Stimulated activated naive CD4-positive, alpha-beta T cell (primary cell): ENCODE measurements at regions not wholly inside any gene's neighbourhood (a gene's known extent, or its start where the extent isn't known, plus 50 kb on each side); places are given as distances from the start of the nearest gene placed in this dataset.
"Not testable (repeated sequence)": the region's sequence is repeated elsewhere in the genome, so short reads cannot be mapped to it uniquely, and the experiment has no call there.

Experiments
- DNase-seq, 6 experiments: peaks; one replicate each; lab custom pipeline; 2025; lab: John Stamatoyannopoulos, UW

DNA sequence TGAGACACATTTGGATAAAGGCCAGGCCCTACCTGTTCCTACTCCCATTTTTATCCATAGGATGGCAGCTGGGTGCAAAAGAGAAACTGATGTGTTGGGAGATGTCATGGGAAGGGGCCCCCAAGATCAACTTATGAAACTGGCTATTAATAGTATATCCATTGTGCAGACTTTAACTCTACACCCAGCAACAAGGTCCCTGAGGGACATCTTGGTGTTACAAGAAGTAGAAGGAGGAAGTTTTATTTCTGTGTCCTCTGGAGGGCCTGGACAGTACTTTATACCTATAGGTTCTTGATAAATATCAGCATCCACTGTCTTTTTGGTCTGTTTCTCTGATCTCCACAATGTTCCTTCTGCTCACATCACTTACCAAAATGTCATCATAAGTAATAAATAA, 84.6 kb downstream of the BTG1 start:
- no peak for DNase-seq

DNA sequence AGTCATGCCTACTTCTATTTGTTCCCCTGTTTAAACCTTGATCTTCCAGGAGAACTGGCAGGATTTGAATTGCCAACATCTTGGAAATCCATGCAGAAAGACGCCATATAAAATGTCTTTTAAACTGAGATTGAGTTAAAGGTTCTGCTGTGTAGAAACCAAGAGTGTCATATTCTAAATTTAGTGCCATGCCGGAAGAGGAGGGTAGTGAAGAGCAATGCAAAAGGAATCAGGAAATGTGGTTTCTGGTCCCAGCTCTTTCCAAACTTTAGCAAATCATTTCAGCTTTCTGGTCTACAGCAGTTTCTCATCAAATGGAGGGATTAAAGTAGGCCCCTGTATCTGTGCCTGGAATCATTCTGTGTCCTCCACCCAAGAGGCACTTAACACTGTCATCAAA, 85.7 kb downstream of the BTG1 start:
- no peak for DNase-seq

DNA sequence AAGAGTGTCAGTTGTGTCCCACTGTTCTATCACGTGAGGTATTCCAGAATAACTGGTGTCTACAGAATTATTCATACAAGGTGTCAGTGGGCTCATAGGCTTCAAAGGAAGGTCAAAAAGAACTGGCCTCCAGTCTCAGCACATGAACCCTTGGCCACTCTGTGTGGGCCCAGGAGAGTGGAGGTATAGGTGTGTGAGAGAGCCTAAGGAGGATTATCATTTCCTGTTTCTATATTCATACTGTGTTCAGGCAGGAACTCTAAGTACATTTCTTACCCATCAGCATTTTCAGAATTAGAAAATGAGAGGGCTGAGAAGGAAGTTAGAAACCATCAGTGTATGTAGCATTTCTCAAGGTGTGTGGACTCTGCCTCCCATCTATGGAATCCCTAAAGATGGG, 87.0 kb downstream of the BTG1 start:
- DNase-seq = peak in 3 of 6 experiments; percentile 14 to 48 (median 37)

DNA sequence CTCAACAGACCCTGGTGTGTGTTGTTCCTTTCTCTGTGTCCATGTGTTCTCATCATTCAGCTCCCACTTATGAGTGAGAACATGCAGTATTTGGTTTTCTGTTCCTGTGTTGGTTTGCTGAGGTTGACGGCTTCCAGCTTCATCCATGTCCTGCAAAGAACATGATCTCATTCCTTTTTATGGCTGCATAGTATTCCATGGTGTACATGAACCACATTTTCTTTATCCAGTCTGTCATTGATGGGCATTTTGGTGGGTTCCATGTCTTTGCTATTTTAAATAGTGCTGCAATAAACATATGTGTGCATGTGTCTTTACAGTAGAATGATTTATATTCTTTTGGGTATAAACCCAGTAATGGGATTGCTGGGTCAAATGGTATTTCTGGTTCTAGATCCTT, 88.9 kb downstream of the BTG1 start:
- not testable (repeated sequence) for DNase-seq

DNA sequence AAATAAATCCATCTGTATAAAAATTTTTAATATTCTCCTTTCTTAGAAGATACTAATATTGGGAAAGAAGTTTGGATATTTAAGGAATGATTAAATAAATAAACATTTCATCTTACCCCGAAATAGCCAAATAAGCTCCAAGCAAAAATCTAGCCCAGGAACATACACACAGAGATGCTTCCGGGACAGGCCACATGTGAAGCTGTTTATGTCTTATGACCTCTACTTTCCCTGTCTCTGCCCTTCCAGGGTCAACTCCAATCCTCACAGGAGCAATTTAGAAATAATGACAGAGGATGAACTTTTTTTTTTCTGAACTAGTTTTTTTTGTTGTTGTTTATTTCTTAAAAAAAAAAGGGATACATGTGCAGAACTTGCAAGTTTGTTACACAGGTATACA, 89.4 kb downstream of the BTG1 start:
- no peak for DNase-seq

DNA sequence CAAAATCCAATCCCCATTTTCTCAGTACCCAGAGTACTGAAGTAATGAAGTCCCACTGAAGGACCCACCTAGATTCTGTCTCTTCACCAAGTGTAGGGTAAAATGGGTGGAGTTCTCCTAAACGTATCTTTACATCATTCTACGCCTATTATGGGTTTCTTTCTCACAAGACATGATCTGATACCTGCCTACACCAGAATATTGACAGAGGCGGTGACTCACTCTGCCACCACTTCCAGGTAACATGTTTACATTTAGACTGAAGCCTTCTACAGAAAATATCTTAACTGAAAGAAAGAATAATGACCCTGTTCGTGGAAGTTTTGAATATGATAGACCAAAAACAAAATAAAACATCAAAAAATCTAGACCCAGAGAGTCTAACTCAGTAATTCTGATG, 89.8 kb downstream of the BTG1 start:
- DNase-seq = peak; percentile 5 to 74 (median 54)

DNA sequence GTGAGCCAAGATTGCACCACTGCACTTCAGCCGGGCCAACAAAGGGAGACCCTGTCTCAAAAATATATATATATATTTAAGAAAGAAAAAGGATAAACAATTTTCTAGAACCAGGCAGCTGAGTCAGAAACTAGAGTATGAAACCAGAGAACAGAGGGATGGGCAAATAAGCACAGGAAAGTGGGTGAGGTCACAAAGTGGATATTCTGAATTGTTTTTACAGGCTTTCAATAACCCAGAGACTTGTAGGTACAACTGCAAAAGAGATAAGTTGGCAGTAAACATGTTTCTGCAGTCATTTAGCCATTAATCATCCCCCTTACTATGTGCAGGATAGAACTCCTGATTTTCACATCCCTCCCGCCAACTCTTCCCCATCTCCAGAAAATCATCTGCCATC, 94.2 kb downstream of the BTG1 start:
- DNase-seq = no peak

DNA sequence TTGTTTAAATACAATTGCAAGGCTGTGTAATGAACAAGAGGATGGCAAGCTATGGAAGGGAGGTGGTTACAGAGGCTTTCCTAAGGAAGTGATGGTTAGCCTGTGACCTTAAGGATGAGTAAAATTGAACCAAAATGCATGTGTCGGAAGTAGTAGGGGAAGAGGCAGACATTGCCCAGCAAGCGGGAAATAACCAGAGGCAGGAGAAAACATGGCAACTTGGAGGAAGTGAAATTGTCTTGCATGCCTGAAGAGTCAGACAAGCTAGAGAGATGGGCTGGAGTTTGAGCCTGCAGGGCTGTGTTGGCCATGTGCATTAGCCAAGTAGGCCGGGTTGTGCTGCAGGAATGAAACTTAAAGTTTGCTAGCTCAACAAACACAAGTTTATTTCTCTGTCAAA, 96.2 kb downstream of the BTG1 start:
- DNase-seq = no peak

DNA sequence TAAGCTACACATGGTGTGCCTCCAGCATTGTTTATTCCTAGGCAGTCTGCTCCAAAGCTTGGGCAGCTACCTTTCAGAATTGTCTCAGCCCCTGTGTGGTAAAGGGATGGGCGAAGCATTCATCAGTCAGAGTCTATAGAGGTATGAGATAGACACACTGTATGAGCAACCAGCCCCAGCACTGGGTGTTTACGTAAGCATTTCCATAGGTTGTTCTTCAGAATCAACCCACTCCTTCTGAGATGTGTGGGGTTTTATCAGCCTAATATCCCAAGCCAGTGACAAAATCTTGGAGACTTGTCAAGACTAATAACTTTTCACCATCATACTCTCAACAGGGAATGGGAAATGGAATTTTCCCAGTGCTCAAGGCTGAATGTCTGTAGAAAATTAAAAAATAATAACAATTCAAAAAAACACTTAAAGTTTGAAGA, 98.2 kb downstream of the BTG1 start:
- DNase-seq = peak in 2 of 6 experiments; percentile 21 to 56

DNA sequence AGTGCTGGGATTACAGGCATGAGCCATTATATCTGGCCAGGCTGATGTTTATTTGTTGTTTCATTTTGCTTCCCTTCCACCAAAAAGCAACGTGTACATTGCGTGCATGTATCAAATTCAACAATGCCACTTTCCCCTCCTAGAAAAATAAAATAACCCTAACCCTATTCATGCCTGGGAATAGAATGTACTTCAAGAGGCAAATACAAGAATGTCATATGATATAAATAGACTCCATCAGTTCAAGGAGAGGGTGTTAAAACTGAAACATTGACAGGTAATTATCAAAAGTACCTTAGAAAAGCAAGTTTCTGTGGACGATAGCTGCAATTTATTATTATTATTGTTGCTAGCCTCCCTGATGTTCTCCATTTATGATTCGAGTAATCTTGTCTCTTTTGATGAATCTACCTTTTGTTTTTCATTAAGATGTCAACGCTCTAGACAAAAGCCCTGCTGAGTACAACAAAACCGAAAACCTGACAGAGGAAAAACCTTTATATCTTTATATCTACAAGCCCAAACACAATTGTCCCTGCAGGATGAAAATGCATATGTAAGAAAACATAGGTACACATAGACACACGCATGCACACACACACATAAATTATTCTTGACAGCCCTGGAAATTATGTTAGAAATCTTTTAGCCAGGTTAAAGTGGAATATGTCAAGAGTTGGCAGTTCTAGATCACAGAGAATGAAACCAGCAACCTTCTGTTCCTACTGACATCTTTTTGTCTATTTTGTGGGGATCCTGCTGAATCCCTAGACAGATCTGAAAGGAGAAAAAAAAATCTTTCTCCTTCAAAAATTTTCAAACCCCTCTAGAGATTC, 98.9 kb downstream of the BTG1 start:
- peak in 2 of 6 experiments; percentile 21 to 56 for DNase-seq

DNA sequence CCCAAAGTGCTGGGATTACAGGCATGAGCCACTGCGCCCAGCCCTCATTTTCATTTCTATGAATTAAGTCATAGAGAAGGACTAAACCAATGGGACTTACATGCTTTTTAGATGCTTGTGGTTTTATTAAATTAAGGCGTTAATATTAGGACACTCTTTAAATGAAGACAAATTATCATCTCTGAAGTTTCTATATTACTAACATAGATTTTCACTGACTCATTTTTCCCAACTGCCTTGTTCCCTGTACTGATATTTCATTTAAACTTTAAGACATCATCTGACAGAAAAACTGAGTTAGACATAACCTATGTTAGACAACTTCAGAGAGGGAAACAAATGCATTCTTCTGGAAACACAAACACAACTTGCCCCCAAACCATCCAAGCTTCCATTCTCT, 99.8 kb downstream of the BTG1 start:
- no peak for DNase-seq

DNA sequence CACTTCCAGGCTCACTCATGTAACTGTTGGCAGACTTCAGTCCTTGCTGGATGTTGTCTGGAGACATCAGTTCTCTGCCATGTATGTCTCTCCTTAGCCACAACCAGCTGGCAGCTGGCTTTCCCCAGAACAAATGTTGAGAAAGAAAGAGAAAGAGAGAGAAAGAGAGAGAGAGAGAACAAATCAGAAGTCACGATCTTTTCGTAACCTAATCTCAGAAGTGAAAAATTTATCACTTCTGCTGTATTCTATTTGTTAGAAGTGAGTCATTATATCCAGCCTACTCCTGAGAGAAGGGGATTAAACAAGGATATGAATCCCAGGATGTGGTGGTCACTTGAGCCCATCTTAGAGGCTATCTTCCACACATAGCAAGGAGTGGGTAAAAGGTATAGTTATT, 101.2 kb downstream of the BTG1 start:
- DNase-seq = no peak

DNA sequence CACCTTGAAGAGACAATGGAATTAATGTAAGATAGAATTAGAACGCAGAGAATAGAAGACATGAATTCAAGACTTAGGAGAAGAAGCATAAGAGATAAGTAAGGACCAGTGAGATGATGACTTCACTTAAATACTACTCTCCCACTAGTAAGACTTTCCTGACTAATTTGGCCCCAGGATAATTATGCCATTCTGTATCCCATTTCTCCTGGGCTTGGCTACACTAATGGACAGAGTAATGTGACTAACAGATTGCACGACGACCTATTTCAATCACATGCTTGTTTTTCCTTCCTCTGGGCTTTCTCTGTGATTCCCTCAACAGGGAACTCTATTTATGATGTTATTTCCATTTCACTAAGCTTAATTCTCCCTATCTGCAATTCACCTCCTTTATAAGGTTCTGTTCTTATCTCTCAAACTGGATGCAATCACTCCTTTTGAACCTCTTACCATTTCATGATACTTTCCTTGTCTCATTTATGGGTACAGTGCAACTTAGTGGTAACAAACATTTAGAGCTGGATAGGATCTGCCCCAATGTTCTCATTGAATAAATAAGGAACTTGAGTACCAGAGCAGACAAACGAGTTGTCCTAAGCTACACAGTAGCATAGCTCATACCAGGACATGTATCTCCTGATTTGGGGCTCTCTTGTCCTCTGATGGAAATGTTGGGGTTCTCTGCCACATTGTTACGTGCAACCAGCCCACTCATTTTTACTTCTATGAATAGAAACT, 102.7 kb downstream of the BTG1 start:
- DNase-seq = no peak

DNA sequence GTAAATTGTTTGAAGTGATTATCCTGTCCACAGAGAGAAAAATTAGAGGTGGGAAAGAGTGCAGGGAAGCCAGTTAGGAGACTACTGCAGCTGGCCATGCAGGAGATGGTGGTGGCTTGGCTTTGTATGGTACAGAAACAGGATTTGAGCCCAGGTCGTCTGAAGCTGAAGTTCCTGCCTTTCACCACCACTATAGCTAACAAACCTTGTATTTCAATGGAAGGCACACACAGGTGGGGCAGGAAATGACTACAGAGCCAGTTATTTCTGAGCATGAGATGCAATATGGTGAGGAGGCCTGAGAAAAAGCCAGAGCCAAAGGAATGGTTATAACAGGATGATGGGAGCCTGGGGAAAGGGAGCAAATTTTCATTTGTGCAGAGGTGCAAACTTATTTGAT, 103.9 kb downstream of the BTG1 start:
- peak in 4 of 6 experiments; percentile 9 to 65 (median 58) for DNase-seq

DNA sequence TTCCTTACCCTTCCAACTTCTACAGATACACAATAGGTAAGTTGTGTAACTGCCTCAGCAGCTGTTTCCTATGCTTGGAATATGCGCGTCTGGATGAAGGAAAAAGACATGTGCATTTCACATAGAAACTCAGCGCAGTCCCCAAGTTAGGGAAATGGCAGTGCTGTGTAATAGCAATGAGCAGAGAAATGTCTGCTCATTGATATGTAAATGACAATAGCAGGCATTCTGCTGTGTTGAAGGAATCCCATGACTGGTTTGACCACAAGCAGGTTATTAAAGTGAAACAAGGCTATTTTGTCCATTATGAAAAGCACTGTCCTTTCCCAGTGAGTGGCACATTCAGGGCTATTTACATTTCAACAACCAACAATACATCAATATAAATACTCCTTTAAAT, 106.6 kb downstream of the BTG1 start:
- no peak for DNase-seq

DNA sequence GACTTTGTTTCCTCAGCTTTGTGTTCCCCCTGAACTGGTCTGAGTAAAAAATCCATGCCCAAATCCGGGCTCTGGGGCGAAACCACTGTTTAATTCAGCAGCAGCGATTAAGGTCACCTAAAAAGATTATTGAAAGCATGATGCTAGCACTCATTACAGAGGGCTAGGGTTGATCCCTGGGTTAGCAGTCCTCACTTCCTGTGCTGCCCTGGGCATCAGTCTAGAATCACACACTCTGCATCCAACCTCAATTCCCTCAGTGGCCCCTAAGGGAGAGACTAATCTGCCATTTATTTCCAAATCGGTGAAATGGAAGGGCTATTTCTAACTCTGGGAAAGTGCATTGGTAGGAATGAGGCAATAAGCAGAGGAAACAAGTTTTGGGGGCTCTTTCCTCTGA, 107.2 kb downstream of the BTG1 start:
- no peak for DNase-seq

DNA sequence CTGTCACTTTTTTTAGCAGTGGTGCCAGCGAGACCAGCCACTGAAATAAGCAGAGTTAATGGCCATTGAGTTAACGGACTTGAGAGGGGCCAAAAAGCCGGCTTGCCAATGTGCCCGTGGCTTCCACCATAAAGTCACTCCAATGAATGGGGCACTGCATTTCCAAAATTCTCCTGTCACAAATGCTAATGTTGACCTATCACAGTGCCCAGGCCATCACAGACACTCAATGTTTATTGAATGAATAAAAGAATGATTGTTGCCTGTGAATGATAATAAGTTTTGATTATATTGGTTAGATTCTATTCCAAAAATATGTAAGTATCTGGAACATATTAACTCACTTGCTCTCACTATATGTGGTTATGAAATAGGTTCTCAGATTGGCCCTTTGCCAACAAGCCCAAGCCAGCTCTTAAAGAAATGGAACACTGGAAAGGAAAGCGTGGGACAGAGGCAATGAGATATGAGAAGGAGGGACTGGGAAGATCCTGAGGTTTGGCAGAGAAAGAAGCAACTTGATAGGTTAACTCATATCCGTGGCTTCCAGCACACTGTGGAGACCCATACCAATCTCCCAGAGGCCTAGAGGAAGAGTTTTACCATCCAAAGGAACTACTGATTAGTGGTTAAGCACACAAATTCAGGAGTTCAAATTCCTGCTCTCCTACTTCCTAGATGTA, 108.7 kb downstream of the BTG1 start:
- DNase-seq = no peak

DNA sequence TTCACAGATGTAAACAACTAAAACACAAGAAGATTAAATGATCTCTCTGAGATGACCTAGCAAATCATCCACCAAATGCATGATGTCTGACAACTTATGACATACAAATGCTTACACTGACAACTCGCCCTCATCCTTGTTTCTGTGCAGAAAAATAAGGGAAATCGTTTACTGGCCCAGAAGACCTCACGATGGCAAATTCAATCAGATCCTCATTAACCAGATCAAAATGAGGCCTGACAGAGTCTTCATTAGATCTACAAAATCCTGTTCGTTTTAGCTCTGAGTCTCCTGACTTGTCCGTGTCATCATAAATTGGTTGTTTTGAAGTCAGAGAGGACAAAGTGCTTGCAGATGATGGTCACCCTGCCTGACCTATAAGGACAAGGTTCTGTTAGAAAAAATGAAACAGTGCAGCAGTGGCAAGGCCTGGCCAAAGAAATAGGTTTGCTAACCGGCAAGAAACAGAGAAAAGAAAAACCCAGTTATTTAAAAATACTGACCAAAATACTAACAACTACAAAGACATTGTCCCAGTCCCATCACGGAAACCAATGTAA, 109.5 kb downstream of the BTG1 start:
- DNase-seq = no peak

DNA sequence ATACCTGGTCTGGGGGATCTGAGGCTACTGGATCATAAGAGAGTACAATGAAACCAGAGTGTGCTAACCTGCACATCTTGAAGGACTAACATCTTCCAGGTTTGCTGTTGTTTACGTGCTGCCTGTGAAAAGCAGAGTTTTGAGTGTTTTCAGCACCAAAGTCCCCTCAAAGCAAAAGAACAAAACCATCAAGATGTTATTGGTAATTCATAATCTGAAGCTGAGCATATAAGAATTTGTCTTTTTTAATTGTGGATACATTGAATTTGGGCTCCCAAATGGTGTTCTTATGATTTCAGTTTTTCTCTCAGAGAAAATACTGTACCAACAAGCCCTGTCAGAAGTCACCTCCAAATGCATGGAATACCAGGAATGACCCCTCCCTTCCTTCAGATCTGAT, 110.2 kb downstream of the BTG1 start:
- DNase-seq = no peak

DNA sequence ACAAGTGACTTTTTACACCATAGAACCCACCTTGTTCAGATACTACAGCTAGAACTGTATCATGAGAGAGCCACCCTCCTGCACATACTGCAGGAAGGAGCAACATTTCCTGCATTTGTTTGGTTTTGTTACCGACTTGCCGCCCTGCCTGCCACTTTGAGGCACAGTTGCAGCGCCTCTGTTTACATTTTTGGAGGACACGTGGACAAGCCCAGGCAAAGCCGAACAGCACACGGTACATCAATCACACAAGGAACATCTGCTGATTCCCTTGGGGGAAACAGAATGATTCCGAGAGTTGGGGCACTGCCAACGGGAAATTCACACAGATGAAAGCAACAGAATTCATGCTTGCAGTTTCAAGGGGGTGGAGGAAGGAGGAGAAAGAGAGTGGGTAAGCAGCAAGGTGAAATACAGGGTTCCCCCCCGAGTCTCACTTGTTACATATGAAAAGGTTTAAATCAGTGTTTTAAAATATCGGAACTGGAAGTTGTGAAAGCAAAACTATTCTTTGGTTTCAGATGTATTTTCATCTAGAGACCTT, 110.7 kb downstream of the BTG1 start:
- peak; percentile 30 to 78 (median 66) for DNase-seq

DNA sequence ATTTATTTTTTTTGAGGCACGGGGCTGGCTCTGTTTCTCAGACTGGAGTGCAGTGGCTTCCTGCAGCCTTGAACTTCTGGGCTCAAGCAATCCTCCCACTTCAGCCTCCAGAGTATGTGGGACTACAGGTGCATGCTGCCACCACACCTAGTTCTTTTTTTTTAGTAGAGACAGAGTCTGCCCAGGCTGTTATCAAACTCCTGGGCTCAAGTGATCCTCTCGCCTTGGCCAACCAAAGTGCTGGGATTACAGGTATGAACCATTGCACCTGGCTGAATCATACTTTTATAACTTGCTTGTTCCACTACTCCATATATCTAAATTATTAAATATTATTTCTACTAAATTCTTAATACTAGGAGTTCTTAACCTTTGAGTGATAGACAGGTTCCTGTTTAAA, 111.6 kb downstream of the BTG1 start:
- no peak for DNase-seq

DNA sequence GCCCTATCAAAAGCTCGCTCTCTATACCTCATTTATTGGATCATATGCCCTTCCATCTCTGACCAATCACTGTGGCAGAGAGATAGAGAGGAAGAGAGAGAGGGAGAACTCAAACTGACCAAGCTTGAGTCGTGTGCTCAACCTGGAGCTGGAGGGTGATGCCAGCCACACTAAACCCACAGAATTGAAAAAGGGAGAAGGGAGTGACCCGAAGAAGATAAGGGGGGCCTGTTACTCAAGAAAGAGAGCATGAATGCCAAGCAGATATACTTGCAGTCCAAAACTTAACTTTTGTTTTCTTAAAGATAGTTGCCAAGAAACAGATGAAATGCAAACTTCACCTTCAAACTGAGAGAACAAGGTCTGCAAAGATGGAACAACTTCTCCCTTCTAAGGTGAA, 112.7 kb downstream of the BTG1 start:
- no peak for DNase-seq
